ENCODE measurements at regions not wholly inside any gene's neighbourhood (a gene's known extent, or its start where the extent isn't known, plus 50 kb on each side); places are given as distances from the start of the nearest gene placed in this dataset.
"Not testable (repeated sequence)": the region's sequence is repeated elsewhere in the genome, so short reads cannot be mapped to it uniquely, and the experiment has no call there.

GRCh38 chr19:28318469-28319179 lies 894.3 kb downstream of the UQCRFS1 start:
- no peaks in the 10 kb centered on the region for H3K27me3 ChIP-seq (replicated peaks; ENCODE audit: control insufficient read depth, insufficient read depth, low read length)
- no peaks in the 10 kb centered on the region for H3K9me3 ChIP-seq (ENCODE audit: control insufficient read depth, low read length)
- peaks cover 24% of the 10 kb centered on the region for H3K4me1 ChIP-seq (ENCODE audit: control insufficient read depth, insufficient read depth, low read length)
- H3K9ac ChIP-seq (ENCODE audit: low read length): no peak overlapping the region
- H3K4me3 ChIP-seq (ENCODE audit: low read length): no peak overlapping the region
- no peaks in the 10 kb centered on the region for H3K36me3 ChIP-seq (ENCODE audit: control insufficient read depth, insufficient read depth, low read length, severe bottlenecking)
- DNase-seq (ENCODE audit: low read depth): no peak

GRCh38 chr19:28316464-28316863 lies 896.5 kb downstream of the UQCRFS1 start:
- no peak overlapping the region for H3K9ac ChIP-seq (ENCODE audit: low read length)
- no peaks in the 10 kb centered on the region for H3K27me3 ChIP-seq (replicated peaks; ENCODE audit: control insufficient read depth, insufficient read depth, low read length)
- DNase-seq (ENCODE audit: low read depth): no peak
- H3K4me1 ChIP-seq (ENCODE audit: control insufficient read depth, insufficient read depth, low read length): peaks cover 24% of the 10 kb centered on the region
- no peak overlapping the region for H3K4me3 ChIP-seq (ENCODE audit: low read length)
- no peaks in the 10 kb centered on the region for H3K9me3 ChIP-seq (ENCODE audit: control insufficient read depth, low read length)
- no peaks in the 10 kb centered on the region for H3K36me3 ChIP-seq (ENCODE audit: control insufficient read depth, insufficient read depth, low read length, severe bottlenecking)

GRCh38 chr19:28314756-28315155 lies 898.2 kb downstream of the UQCRFS1 start:
- Histone ChIP-seq H3K4me3 (ENCODE audit: low read length) (no peak overlapping the region), H3K36me3 (ENCODE audit: control insufficient read depth, insufficient read depth, low read length, severe bottlenecking) (no peaks in the 10 kb centered on the region), H3K9me3 (ENCODE audit: control insufficient read depth, low read length) (no peaks in the 10 kb centered on the region), H3K4me1 (ENCODE audit: control insufficient read depth, insufficient read depth, low read length) (peaks cover 24% of the 10 kb centered on the region), H3K27me3 (replicated peaks; ENCODE audit: control insufficient read depth, insufficient read depth, low read length) (no peaks in the 10 kb centered on the region), H3K9ac (ENCODE audit: low read length) (no peak overlapping the region)
- DNase-seq (ENCODE audit: low read depth): no peak

GRCh38 chr19:28314287-28314686 lies 898.7 kb downstream of the UQCRFS1 start:
- Histone ChIP-seq H3K27me3 (replicated peaks; ENCODE audit: control insufficient read depth, insufficient read depth, low read length) (no peaks in the 10 kb centered on the region), H3K9me3 (ENCODE audit: control insufficient read depth, low read length) (no peaks in the 10 kb centered on the region), H3K4me3 (ENCODE audit: low read length) (peak overlapping the region; percentile 65), H3K9ac (ENCODE audit: low read length) (no peak overlapping the region), H3K36me3 (ENCODE audit: control insufficient read depth, insufficient read depth, low read length, severe bottlenecking) (no peaks in the 10 kb centered on the region), H3K4me1 (ENCODE audit: control insufficient read depth, insufficient read depth, low read length) (peaks cover 24% of the 10 kb centered on the region)
- no peak for DNase-seq (ENCODE audit: low read depth)

GRCh38 chr19:28313633-28314032 lies 899.3 kb downstream of the UQCRFS1 start:
- Histone ChIP-seq H3K9ac (ENCODE audit: low read length) (no peak overlapping the region), H3K9me3 (ENCODE audit: control insufficient read depth, low read length) (no peaks in the 10 kb centered on the region), H3K36me3 (ENCODE audit: control insufficient read depth, insufficient read depth, low read length, severe bottlenecking) (no peaks in the 10 kb centered on the region), H3K4me3 (ENCODE audit: low read length) (peak overlapping the region; percentile 65), H3K4me1 (ENCODE audit: control insufficient read depth, insufficient read depth, low read length) (peaks cover 24% of the 10 kb centered on the region), H3K27me3 (replicated peaks; ENCODE audit: control insufficient read depth, insufficient read depth, low read length) (no peaks in the 10 kb centered on the region)
- peak; percentile 0 for DNase-seq (ENCODE audit: low read depth)

GRCh38 chr19:28312269-28312668 lies 900.7 kb downstream of the UQCRFS1 start:
- no peak overlapping the region for H3K9ac ChIP-seq (ENCODE audit: low read length)

GRCh38 chr19:28310829-28311228 lies 902.1 kb downstream of the UQCRFS1 start:
- H3K9ac ChIP-seq (ENCODE audit: low read length); DNase-seq (ENCODE audit: low read depth); H3K4me3 ChIP-seq (ENCODE audit: low read length); H3K9me3 ChIP-seq (ENCODE audit: control insufficient read depth, low read length); H3K36me3 ChIP-seq (ENCODE audit: control insufficient read depth, insufficient read depth, low read length, severe bottlenecking); H3K27me3 ChIP-seq (replicated peaks; ENCODE audit: control insufficient read depth, insufficient read depth, low read length): not testable (repeated sequence)
- peaks cover 26% of the 10 kb centered on the region for H3K4me1 ChIP-seq (ENCODE audit: control insufficient read depth, insufficient read depth, low read length)

More at GRCh38 chr19:28312269-28312668, 900.7 kb downstream of the UQCRFS1 start:
- no peak for DNase-seq (ENCODE audit: low read depth)
- H3K36me3 ChIP-seq (ENCODE audit: control insufficient read depth, insufficient read depth, low read length, severe bottlenecking): no peaks in the 10 kb centered on the region
- no peaks in the 10 kb centered on the region for H3K9me3 ChIP-seq (ENCODE audit: control insufficient read depth, low read length)
- no peaks in the 10 kb centered on the region for H3K27me3 ChIP-seq (replicated peaks; ENCODE audit: control insufficient read depth, insufficient read depth, low read length)
- H3K4me3 ChIP-seq (ENCODE audit: low read length): no peak overlapping the region
- peaks cover 24% of the 10 kb centered on the region for H3K4me1 ChIP-seq (ENCODE audit: control insufficient read depth, insufficient read depth, low read length)

- Histone ChIP-seq H3K27me3 (replicated peaks; ENCODE audit: control insufficient read depth, insufficient read depth, low read length) (no peaks in the 10 kb centered on the region), H3K9me3 (ENCODE audit: control insufficient read depth, low read length) (no peaks in the 10 kb centered on the region), H3K9ac (ENCODE audit: low read length) (no peak overlapping the region), H3K4me1 (ENCODE audit: control insufficient read depth, insufficient read depth, low read length) (peaks cover 14% of the 10 kb centered on the region), H3K36me3 (ENCODE audit: control insufficient read depth, insufficient read depth, low read length, severe bottlenecking) (no peaks in the 10 kb centered on the region), H3K4me3 (ENCODE audit: low read length) (no peak overlapping the region)
- no peak for DNase-seq (ENCODE audit: low read depth)
Measured at GRCh38 chr19:28309070-28309469, 903.9 kb downstream of the UQCRFS1 start.

GRCh38 chr19:28307963-28308362 lies 905.0 kb downstream of the UQCRFS1 start:
- no peak for DNase-seq (ENCODE audit: low read depth)
- no peaks in the 10 kb centered on the region for H3K9me3 ChIP-seq (ENCODE audit: control insufficient read depth, low read length)
- H3K4me3 ChIP-seq (ENCODE audit: low read length): no peak overlapping the region
- H3K27me3 ChIP-seq (replicated peaks; ENCODE audit: control insufficient read depth, insufficient read depth, low read length): no peaks in the 10 kb centered on the region
- no peak overlapping the region for H3K9ac ChIP-seq (ENCODE audit: low read length)
- H3K36me3 ChIP-seq (ENCODE audit: control insufficient read depth, insufficient read depth, low read length, severe bottlenecking): no peaks in the 10 kb centered on the region
- H3K4me1 ChIP-seq (ENCODE audit: control insufficient read depth, insufficient read depth, low read length): peaks cover 3% of the 10 kb centered on the region

GRCh38 chr19:28307487-28307886 lies 905.5 kb downstream of the UQCRFS1 start:
- H3K4me1 ChIP-seq (ENCODE audit: control insufficient read depth, insufficient read depth, low read length): peaks cover 2% of the 10 kb centered on the region
- DNase-seq (ENCODE audit: low read depth): no peak
- H3K9me3 ChIP-seq (ENCODE audit: control insufficient read depth, low read length): no peaks in the 10 kb centered on the region
- no peaks in the 10 kb centered on the region for H3K27me3 ChIP-seq (replicated peaks; ENCODE audit: control insufficient read depth, insufficient read depth, low read length)
- no peak overlapping the region for H3K4me3 ChIP-seq (ENCODE audit: low read length)
- no peaks in the 10 kb centered on the region for H3K36me3 ChIP-seq (ENCODE audit: control insufficient read depth, insufficient read depth, low read length, severe bottlenecking)
- no peak overlapping the region for H3K9ac ChIP-seq (ENCODE audit: low read length)

- no peak for DNase-seq (ENCODE audit: low read depth)
- no peaks in the 10 kb centered on the region for H3K27me3 ChIP-seq (replicated peaks; ENCODE audit: control insufficient read depth, insufficient read depth, low read length)
- no peak overlapping the region for H3K9ac ChIP-seq (ENCODE audit: low read length)
- no peaks in the 10 kb centered on the region for H3K9me3 ChIP-seq (ENCODE audit: control insufficient read depth, low read length)
- H3K36me3 ChIP-seq (ENCODE audit: control insufficient read depth, insufficient read depth, low read length, severe bottlenecking): no peaks in the 10 kb centered on the region
- no peak overlapping the region for H3K4me3 ChIP-seq (ENCODE audit: low read length)
- peaks cover 2% of the 10 kb centered on the region for H3K4me1 ChIP-seq (ENCODE audit: control insufficient read depth, insufficient read depth, low read length)
Measured at GRCh38 chr19:28305513-28305912, 907.4 kb downstream of the UQCRFS1 start.

GRCh38 chr19:28303502-28303901 lies 909.4 kb downstream of the UQCRFS1 start:
- DNase-seq (ENCODE audit: low read depth): no peak
- H3K9me3 ChIP-seq (ENCODE audit: control insufficient read depth, low read length): no peaks in the 10 kb centered on the region
- H3K27me3 ChIP-seq (replicated peaks; ENCODE audit: control insufficient read depth, insufficient read depth, low read length): peaks cover 10% of the 10 kb centered on the region
- H3K36me3 ChIP-seq (ENCODE audit: control insufficient read depth, insufficient read depth, low read length, severe bottlenecking): no peaks in the 10 kb centered on the region
- no peak overlapping the region for H3K4me3 ChIP-seq (ENCODE audit: low read length)
- H3K4me1 ChIP-seq (ENCODE audit: control insufficient read depth, insufficient read depth, low read length): peaks cover 2% of the 10 kb centered on the region
- H3K9ac ChIP-seq (ENCODE audit: low read length): no peak overlapping the region

All from adipocyte (in vitro differentiated cells).